ENCODE measurements at regions not wholly inside any gene's neighbourhood (a gene's known extent, or its start where the extent isn't known, plus 50 kb on each side); places are given as distances from the start of the nearest gene placed in this dataset.

DNA sequence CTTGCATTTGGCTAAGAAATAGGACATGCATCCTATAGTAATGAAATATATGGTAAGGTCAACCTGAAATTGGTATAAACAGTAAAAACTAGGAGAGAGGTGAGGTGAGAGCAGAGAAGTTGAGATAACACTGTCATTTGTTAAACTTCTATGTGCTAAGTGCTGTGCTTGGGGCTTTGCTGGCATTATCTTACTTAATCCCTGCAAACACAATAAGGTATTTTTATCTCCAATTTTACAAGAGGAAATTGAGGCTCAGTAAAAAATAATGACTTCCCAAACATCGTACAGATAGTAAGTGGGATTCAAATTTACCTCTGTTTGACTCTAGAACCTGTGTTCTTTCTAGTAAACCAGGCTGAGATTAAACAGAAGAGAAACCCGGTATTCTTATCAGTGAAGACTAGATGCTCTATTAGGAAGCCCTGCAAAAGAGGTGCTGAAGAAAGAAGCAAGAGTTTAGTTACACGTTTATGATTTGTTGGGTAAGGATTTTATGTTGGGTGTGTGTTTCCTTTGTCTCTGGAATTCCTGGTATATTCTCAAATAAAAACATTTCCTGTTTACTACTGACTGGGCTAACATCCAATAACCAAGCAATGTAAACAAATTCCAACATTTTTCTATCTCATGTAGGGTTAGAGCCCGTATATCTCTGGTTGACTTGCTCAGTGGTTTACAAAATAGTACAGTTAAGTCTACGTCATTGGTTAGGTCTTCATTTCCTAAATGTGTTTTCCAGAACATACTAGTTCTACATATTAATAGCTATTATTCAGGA, 137.3 kb upstream of the FNDC3A start:
- H3K4me3 ChIP-seq (ENCODE audit: control insufficient read depth, low read depth, low read length): no peak overlapping the region
- TF ChIP-seq, protein P1, sequence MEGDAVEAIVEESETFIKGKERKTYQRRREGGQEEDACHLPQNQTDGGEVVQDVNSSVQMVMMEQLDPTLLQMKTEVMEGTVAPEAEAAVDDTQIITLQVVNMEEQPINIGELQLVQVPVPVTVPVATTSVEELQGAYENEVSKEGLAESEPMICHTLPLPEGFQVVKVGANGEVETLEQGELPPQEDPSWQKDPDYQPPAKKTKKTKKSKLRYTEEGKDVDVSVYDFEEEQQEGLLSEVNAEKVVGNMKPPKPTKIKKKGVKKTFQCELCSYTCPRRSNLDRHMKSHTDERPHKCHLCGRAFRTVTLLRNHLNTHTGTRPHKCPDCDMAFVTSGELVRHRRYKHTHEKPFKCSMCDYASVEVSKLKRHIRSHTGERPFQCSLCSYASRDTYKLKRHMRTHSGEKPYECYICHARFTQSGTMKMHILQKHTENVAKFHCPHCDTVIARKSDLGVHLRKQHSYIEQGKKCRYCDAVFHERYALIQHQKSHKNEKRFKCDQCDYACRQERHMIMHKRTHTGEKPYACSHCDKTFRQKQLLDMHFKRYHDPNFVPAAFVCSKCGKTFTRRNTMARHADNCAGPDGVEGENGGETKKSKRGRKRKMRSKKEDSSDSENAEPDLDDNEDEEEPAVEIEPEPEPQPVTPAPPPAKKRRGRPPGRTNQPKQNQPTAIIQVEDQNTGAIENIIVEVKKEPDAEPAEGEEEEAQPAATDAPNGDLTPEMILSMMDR (conservative IDR thresholded peaks at IDR 0.05; ENCODE audit: control insufficient read depth, insufficient read depth, low read depth, low read length): no peak
- DNase-seq (ENCODE audit: low read depth): no peak

DNA sequence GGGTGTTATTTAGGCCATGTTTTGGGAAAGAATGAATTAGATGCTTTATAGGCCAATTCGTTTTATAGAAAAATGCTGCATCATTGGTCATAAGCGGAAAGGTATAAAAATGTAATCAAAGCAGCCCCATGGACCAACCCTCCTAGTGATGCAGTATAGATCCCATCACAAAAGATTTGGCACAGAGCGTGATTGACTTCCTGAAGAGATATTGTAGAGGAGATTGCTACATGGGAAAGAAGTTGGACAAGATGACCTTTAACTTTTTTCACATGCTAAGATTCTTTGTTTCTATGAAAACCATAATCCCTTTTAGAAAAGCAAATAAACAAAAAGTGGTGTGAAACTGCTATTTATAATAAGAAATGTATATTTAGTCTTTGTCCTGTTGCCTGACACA, 136.5 kb upstream of the FNDC3A start:
- TF ChIP-seq, protein P1 (conservative IDR thresholded peaks at IDR 0.05; ENCODE audit: control insufficient read depth, insufficient read depth, low read depth, low read length): no peak
- no peak overlapping the region for H3K4me3 ChIP-seq (ENCODE audit: control insufficient read depth, low read depth, low read length)
- DNase-seq (ENCODE audit: low read depth): no peak

DNA sequence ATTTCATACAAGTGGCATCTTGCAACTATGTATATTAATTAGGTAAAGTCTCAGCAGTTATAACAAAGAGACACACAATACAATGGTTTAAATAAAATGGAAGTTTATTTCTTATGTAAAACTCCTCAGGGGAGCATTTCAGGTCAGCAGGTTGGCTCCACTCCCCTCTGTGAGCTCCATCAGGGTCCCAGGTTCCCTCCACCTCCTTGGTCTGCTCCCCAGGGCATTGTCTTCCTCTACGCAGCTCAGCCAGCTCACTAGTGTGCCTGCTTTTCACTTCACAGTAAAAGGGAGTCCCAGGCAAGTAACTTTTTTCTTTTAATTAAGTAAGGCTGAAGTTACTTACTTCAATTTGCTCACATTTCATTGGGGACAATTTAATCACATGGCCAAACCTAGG, 135.3 kb upstream of the FNDC3A start:
- TF ChIP-seq, protein P1 (conservative IDR thresholded peaks at IDR 0.05; ENCODE audit: control insufficient read depth, insufficient read depth, low read depth, low read length): no peak
- no peak for DNase-seq (ENCODE audit: low read depth)
- H3K4me3 ChIP-seq (ENCODE audit: control insufficient read depth, low read depth, low read length): no peak overlapping the region

DNA sequence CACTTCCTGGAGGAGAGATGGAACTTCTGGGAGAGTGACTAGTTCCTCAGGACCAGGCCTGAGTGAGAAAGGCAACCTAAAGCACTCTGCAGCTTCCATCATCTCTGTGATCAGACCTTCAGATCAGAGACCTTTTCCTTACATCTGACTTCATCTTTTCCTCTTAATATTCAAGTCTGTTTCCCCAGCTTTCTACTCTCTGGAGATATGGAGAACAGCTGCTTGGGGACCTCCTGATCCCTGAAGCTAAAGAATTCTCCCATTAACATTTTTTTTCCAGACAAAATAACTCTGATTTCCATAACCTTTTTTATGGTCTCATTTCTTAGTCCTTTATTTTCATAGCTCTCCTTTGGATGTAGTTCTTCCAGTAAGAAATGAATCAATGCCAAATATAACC, 133.4 kb upstream of the FNDC3A start:
- no peak overlapping the region for H3K4me3 ChIP-seq (ENCODE audit: control insufficient read depth, low read depth, low read length)
- peak; percentile 17 for DNase-seq (ENCODE audit: low read depth)
- TF ChIP-seq, protein P1 (conservative IDR thresholded peaks at IDR 0.05; ENCODE audit: control insufficient read depth, insufficient read depth, low read depth, low read length): no peak

DNA sequence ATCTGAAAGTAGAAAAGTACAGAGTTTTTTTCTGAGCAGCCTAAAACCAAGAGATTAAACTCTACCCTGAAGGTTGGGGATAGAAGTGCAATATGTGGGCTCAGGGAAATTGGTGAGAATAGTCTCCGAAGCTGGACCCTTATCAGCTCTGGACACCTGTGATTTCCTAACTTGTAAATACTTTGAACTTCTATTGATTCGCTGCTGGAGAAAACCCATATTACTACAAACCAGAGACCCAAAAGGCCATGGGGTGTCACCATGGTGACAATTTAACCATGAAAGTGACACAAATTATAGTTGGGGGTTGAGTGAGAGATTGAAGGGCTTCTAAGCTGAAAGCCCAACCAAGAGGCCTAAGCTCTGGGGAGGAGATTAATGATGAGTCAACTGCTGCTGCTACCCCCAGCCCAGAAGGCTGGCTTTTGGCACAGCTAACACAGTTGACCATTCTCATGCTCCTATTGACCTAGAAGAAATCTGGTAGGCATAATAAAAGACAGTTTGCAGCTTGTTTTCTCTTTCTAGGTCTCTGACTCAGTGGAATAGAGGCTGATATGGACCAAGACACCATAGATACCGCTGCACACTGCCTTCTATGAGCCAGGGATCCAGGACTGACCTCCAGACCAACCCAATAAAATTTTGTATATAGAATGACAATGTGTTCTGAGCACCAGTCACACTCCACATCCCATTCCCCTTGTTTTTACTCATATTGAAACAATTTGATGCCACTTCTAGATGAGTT, 131.9 kb upstream of the FNDC3A start:
- H3K4me3 ChIP-seq (ENCODE audit: control insufficient read depth, low read depth, low read length): no peak overlapping the region
- TF ChIP-seq, protein P1 (conservative IDR thresholded peaks at IDR 0.05; ENCODE audit: control insufficient read depth, insufficient read depth, low read depth, low read length): no peak
- DNase-seq (ENCODE audit: low read depth): peak; percentile 48

DNA sequence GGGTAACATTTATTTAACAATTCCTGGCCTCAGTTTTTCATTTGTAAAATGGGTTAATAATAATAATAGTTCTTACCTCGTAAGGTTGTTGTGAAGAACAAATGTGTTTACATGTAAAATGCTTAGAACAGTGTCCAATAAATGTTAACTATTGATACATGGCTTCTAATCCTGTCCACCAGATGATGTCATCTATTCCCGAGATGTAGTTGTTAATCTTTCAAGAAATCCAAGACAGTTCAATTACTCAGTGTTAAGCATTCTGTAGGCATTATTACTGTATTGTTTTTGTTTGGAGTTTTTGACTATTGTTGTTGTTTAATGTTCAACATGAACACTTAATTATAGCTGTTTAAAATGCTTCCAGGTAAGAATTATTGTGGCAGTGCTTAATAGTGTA, 131.0 kb upstream of the FNDC3A start:
- no peak overlapping the region for H3K4me3 ChIP-seq (ENCODE audit: control insufficient read depth, low read depth, low read length)
- DNase-seq (ENCODE audit: low read depth): no peak
- TF ChIP-seq, protein P1 (conservative IDR thresholded peaks at IDR 0.05; ENCODE audit: control insufficient read depth, insufficient read depth, low read depth, low read length): no peak

Measured in fibroblast of mammary gland (primary cell).